ENCODE measurements at regions not wholly inside any gene's neighbourhood (a gene's known extent, or its start where the extent isn't known, plus 50 kb on each side); places are given as distances from the start of the nearest gene placed in this dataset.

DNA sequence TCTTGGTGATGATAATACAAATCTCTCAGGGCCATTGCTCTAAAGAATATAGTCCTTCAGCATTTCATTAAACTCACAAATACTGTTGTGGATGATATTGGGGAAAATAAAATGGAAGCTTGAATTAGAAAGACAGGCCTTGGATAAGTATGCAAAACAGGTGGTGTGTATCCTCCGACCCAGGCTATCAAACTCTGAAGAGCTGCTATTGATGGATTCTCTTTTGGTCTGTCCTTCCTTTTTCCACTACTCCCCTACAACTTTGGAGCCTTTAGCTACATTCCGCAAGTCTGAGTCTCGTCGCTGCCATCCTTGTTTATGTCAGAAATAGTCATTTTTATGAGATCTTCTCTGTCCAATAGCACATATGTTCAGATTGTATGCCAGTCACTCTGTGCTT is 351.6 kb downstream of the KCNJ2 start:
- TF ChIP-seq, protein P1, sequence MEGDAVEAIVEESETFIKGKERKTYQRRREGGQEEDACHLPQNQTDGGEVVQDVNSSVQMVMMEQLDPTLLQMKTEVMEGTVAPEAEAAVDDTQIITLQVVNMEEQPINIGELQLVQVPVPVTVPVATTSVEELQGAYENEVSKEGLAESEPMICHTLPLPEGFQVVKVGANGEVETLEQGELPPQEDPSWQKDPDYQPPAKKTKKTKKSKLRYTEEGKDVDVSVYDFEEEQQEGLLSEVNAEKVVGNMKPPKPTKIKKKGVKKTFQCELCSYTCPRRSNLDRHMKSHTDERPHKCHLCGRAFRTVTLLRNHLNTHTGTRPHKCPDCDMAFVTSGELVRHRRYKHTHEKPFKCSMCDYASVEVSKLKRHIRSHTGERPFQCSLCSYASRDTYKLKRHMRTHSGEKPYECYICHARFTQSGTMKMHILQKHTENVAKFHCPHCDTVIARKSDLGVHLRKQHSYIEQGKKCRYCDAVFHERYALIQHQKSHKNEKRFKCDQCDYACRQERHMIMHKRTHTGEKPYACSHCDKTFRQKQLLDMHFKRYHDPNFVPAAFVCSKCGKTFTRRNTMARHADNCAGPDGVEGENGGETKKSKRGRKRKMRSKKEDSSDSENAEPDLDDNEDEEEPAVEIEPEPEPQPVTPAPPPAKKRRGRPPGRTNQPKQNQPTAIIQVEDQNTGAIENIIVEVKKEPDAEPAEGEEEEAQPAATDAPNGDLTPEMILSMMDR (IDR thresholded peaks at IDR 0.05) = no peak
- TF ChIP-seq NFE2L1 (CRISPR knock-in tag; IDR thresholded peaks at IDR 0.05) = no peak
